GM23338 (cell line): ENCODE measurements at regions not wholly inside any gene's neighbourhood (a gene's known extent, or its start where the extent isn't known, plus 50 kb on each side); places are given as distances from the start of the nearest gene placed in this dataset.

Experiments used
- ATAC-seq: fragments of 200-7000 bp; cut with Tn5 transposase; 3 replicates; pipeline ENCODE4 v1.9.1; 2020
- DNase-seq: peaks from one replicate; pipeline ENCODE4 v3.0.0-alpha.2; 2015; ENCODE audit warnings: low spot score
- H2AFZ ChIP-seq: fragments of 200-600 bp; sonication (generic); 2 replicates; pipeline ENCODE4 v1.8.0; 2016; ENCODE audit warnings: antibody characterized with exemption, mild to moderate bottlenecking, moderate library complexity
- H3F3A ChIP-seq: fragments of 200-600 bp; sonication (generic); replicated peaks from 2 replicates; pipeline ENCODE4 v1.8.0; 2017; ENCODE audit warnings: antibody characterized with exemption, mixed run types, low read depth
- H3K27ac ChIP-seq: fragments of 200-600 bp; sonication (generic); 2 replicates; pipeline ENCODE4 v1.6.1; 2016; ENCODE audit warnings: low read depth
- H3K27me3 ChIP-seq: fragments of 200-600 bp; sonication (generic); 2 replicates; pipeline ENCODE4 v1.8.0; 2016; ENCODE audit warnings: mild to moderate bottlenecking, mixed run types, moderate library complexity; ENCODE audit not compliant: insufficient read depth
- H3K36me3 ChIP-seq: fragments of 200-600 bp; sonication (generic); 2 replicates; pipeline ENCODE4 v1.8.0; 2016; ENCODE audit warnings: mild to moderate bottlenecking; ENCODE audit not compliant: insufficient read depth
- H3K4me1 ChIP-seq: fragments of 200-600 bp; sonication (generic); 2 replicates; pipeline ENCODE4 v1.8.0; 2016; ENCODE audit warnings: mild to moderate bottlenecking, moderate library complexity; ENCODE audit not compliant: insufficient read depth
- H3K4me2 ChIP-seq: fragments of 200-600 bp; sonication (generic); 2 replicates; pipeline ENCODE4 v1.7.1; 2017; ENCODE audit warnings: mixed run types
- H3K4me3 ChIP-seq: fragments of 200-600 bp; sonication (generic); 2 replicates; pipeline ENCODE4 v1.6.1; 2016; ENCODE audit warnings: mixed run types
- H3K79me2 ChIP-seq: fragments of 200-600 bp; sonication (generic); replicated peaks from 2 replicates; pipeline ENCODE4 v1.8.0; 2017; ENCODE audit warnings: mild to moderate bottlenecking; ENCODE audit not compliant: insufficient read depth
- H3K9me2 ChIP-seq: fragments of 200-600 bp; sonication (generic); 2 replicates; pipeline ENCODE4 v1.8.0; 2017; ENCODE audit not compliant: insufficient read depth
- H4K20me1 ChIP-seq: fragments of 200-600 bp; sonication (generic); replicated peaks from 2 replicates; pipeline ENCODE4 v1.8.0; 2017; ENCODE audit warnings: mild to moderate bottlenecking; ENCODE audit not compliant: insufficient read depth
- H3K27ac Mint-ChIP-seq: 2 replicates; pipeline ENCODE4 v1.8.0; 2020; ENCODE audit warnings: inconsistent platforms, mild to moderate bottlenecking, moderate library complexity, mixed read lengths
- H3K27me3 Mint-ChIP-seq: 3 replicates; pipeline ENCODE4 v1.8.0; 2022; ENCODE audit warnings: low read depth, mild to moderate bottlenecking, moderate library complexity, mixed read lengths, inconsistent platforms; ENCODE audit not compliant: insufficient read depth, poor library complexity
- H3K36me3 Mint-ChIP-seq: 3 replicates; pipeline ENCODE4 v1.8.0; 2021; ENCODE audit warnings: low read depth, mild to moderate bottlenecking, inconsistent platforms, moderate library complexity, mixed read lengths
- H3K4me1 Mint-ChIP-seq: 3 replicates; pipeline ENCODE4 v1.8.0; 2020; ENCODE audit warnings: mild to moderate bottlenecking, inconsistent platforms, mixed read lengths
- H3K4me3 Mint-ChIP-seq: 3 replicates; pipeline ENCODE4 v1.8.0; 2021; ENCODE audit warnings: moderate library complexity, mild to moderate bottlenecking, inconsistent platforms, mixed read lengths
- H3K9me3 Mint-ChIP-seq: 3 replicates; pipeline ENCODE4 v1.8.0; 2020; ENCODE audit warnings: moderate library complexity, mild to moderate bottlenecking, inconsistent platforms, mixed read lengths
- CREB1 ChIP-seq: fragments of 250-450 bp; sonication (Bioruptor Pico); IDR thresholded peaks from 2 replicates; pipeline ENCODE4 v1.5.0; 2020; ENCODE audit warnings: low read depth, mild to moderate bottlenecking, moderate library complexity
- CTCF ChIP-seq, 2 experiments: fragments of 200-600 bp in 1 of 2; sonication (generic) in 1 of 2; conservative IDR thresholded peaks; 2 replicates each; pipeline versions ENCODE4 v1.5.1 to v1.6.1; 2016 to 2017; ENCODE audit warnings: antibody characterized with exemption in 2 of 2, low read depth in 2 of 2, mild to moderate bottlenecking in 2 of 2, moderate library complexity in 1 of 2
- ETS1 ChIP-seq: IDR thresholded peaks from 2 replicates; pipeline ENCODE4 v1.6.1; 2016; ENCODE audit warnings: antibody characterized with exemption
- EZH2 ChIP-seq: fragments of 200-600 bp; sonication (generic); IDR thresholded peaks from one replicate; pipeline ENCODE4 v1.8.0; 2017; ENCODE audit warnings: antibody characterized with exemption, mild to moderate bottlenecking, low read depth; ENCODE audit not compliant: unreplicated experiment
- EZH2phosphoT487 ChIP-seq: fragments of 200-600 bp; sonication (generic); IDR thresholded peaks from one replicate; pipeline ENCODE4 v1.8.1; 2018; ENCODE audit warnings: antibody characterized with exemption; ENCODE audit not compliant: unreplicated experiment
- JUNB ChIP-seq: IDR thresholded peaks from one replicate; pipeline ENCODE4 v1.6.1; 2016; ENCODE audit warnings: antibody characterized with exemption; ENCODE audit not compliant: unreplicated experiment
- NANOG ChIP-seq: IDR thresholded peaks from 2 replicates; pipeline ENCODE4 v1.6.1; 2016; ENCODE audit warnings: antibody characterized with exemption, borderline replicate concordance
- POLR2AphosphoS5 ChIP-seq: IDR thresholded peaks from 2 replicates; pipeline ENCODE4 v1.6.1; 2016; ENCODE audit warnings: antibody characterized with exemption, low read depth
- REST ChIP-seq: IDR thresholded peaks from one replicate; pipeline ENCODE4 v1.6.1; 2018; ENCODE audit warnings: antibody characterized with exemption; ENCODE audit not compliant: unreplicated experiment
- STAT1 ChIP-seq: IDR thresholded peaks from one replicate; pipeline ENCODE4 v1.6.1; 2016; ENCODE audit warnings: antibody characterized with exemption; ENCODE audit not compliant: unreplicated experiment
- ZNF114 ChIP-seq: fragments of 250-450 bp; sonication (Bioruptor Pico); IDR thresholded peaks from 2 replicates; pipeline ENCODE4 v1.5.0; 2020; ENCODE audit warnings: mild to moderate bottlenecking, moderate library complexity
- ZNF331 ChIP-seq: fragments of 250-450 bp; sonication (Bioruptor Pico); IDR thresholded peaks from 2 replicates; pipeline ENCODE4 v1.5.0; 2020; ENCODE audit warnings: low read depth, mild to moderate bottlenecking, moderate library complexity
- ZNF462 ChIP-seq: fragments of 250-450 bp; sonication (Bioruptor Pico); IDR thresholded peaks from 2 replicates; pipeline ENCODE4 v1.5.0; 2020; ENCODE audit warnings: mild to moderate bottlenecking, moderate library complexity

GRCh38 chr3:6600237-6600636 lies 260.7 kb upstream of the GRM7 start:
- no peak overlapping the region for H3K4me3 ChIP-seq
- no peaks in the 10 kb centered on the region for H3K27me3 ChIP-seq
- peaks cover 10% of the 10 kb centered on the region for H3K36me3 ChIP-seq
- no peak for TF ChIP-seq POLR2AphosphoS5
- TF ChIP-seq STAT1 = no peak
- no peak for TF ChIP-seq REST
- TF ChIP-seq CREB1 = no peak
- TF ChIP-seq EZH2phosphoT487 = no peak
- no peak for TF ChIP-seq NANOG
- no peak for TF ChIP-seq ZNF331 (CRISPR knock-in tag)
- no peak for TF ChIP-seq JUNB
- no peak for TF ChIP-seq EZH2
- TF ChIP-seq CTCF (conservative IDR thresholded peaks at IDR 0.05; ENCODE audit: low read depth in 2 of 2) = no peak
- no peak for TF ChIP-seq ZNF114 (CRISPR knock-in tag)
- no peak for TF ChIP-seq ETS1
- no peak for TF ChIP-seq ZNF462 (CRISPR knock-in tag)
- no peak for ATAC-seq
- no peak overlapping the region for H3K27ac ChIP-seq
- no peak overlapping the region for H3K4me3 Mint-ChIP-seq
- no peaks in the 10 kb centered on the region for H3F3A ChIP-seq
- H3K9me2 ChIP-seq = no peaks in the 10 kb centered on the region
- no peaks in the 10 kb centered on the region for H3K4me1 ChIP-seq
- no peak for DNase-seq
- no peaks in the 10 kb centered on the region for H4K20me1 ChIP-seq
- H3K27ac Mint-ChIP-seq = no peak overlapping the region
- peaks cover 72% of the 10 kb centered on the region for H3K9me3 Mint-ChIP-seq
- no peaks in the 10 kb centered on the region for H3K79me2 ChIP-seq
- H3K36me3 Mint-ChIP-seq = 0 out of 3 replicates have a peak, but pooled peaks cover 8% of the 10 kb centered on the region
- peaks cover 6% of the 10 kb centered on the region for H3K27me3 Mint-ChIP-seq
- H3K4me2 ChIP-seq = no peak overlapping the region
- no peak overlapping the region for H2AFZ ChIP-seq
- peaks cover 29% of the 10 kb centered on the region for H3K4me1 Mint-ChIP-seq
